ENCODE measurements at regions not wholly inside any gene's neighbourhood (a gene's known extent, or its start where the extent isn't known, plus 50 kb on each side); places are given as distances from the start of the nearest gene placed in this dataset.

- TF ChIP-seq SUZ12 (IDR thresholded peaks at IDR 0.05; ENCODE audit: extremely low read depth, insufficient read depth, insufficient read length) (no peak), ZNF274 (IDR thresholded peaks at IDR 0.05; ENCODE audit: low read depth, low read length) (no peak), YY1 (IDR thresholded peaks at IDR 0.05; ENCODE audit: insufficient read depth, insufficient read length) (no peak)
Observed at GRCh38 chr5:56680731-56681130, 134.6 kb upstream of the MAP3K1 start.

Measured in NT2/D1 (cell line).